HG03064 (cell line): ENCODE measurements at regions not wholly inside any gene's neighbourhood (a gene's known extent, or its start where the extent isn't known, plus 50 kb on each side); places are given as distances from the start of the nearest gene placed in this dataset.
"Not testable (repeated sequence)": the region's sequence is repeated elsewhere in the genome, so short reads cannot be mapped to it uniquely, and the experiment has no call there.

Experiments used
- ATAC-seq: cut with Tn5 transposase; IDR thresholded peaks from one replicate; pipeline ENCODE4 v1.9.1; 2021; ENCODE audit warnings: low read depth; ENCODE audit not compliant: unreplicated experiment

- ATAC-seq: no peak
Observed at GRCh38 chr11:112532506-112532905, 271.8 kb upstream of the PLET1 start.

GRCh38 chr11:112533682-112534081, 273.0 kb upstream of the PLET1 start:
- ATAC-seq: no peak

GRCh38 chr11:112534208-112534607, 273.5 kb upstream of the PLET1 start:
- ATAC-seq: no peak

GRCh38 chr11:112537026-112537425, 276.4 kb upstream of the PLET1 start:
- no peak for ATAC-seq

- ATAC-seq: no peak
Observed at GRCh38 chr11:112537846-112538330, 277.2 kb upstream of the PLET1 start.

GRCh38 chr11:112538534-112539280, 278.0 kb upstream of the PLET1 start:
- ATAC-seq: no peak

GRCh38 chr11:112539281-112539555, 278.6 kb upstream of the PLET1 start:
- ATAC-seq: not testable (repeated sequence)

GRCh38 chr11:112539741-112540140, 279.1 kb upstream of the PLET1 start:
- ATAC-seq: no peak

GRCh38 chr11:112540261-112540660, 279.6 kb upstream of the PLET1 start:
- ATAC-seq: no peak

GRCh38 chr11:112541140-112542046, 280.7 kb upstream of the PLET1 start:
- no peak for ATAC-seq

GRCh38 chr11:112542479-112542878, 281.8 kb upstream of the PLET1 start:
- ATAC-seq: no peak

- ATAC-seq: no peak
Observed at GRCh38 chr11:112543390-112543789, 282.7 kb upstream of the PLET1 start.

GRCh38 chr11:112548641-112549040, 288.0 kb upstream of the PLET1 start:
- no peak for ATAC-seq

- no peak for ATAC-seq
Observed at GRCh38 chr11:112553205-112553731, 292.6 kb upstream of the PLET1 start.

- no peak for ATAC-seq
Observed at GRCh38 chr11:112554586-112554985, 293.9 kb upstream of the PLET1 start.

GRCh38 chr11:112555491-112556364, 295.1 kb upstream of the PLET1 start:
- ATAC-seq: no peak

GRCh38 chr11:112558691-112559090, 298.0 kb upstream of the PLET1 start:
- no peak for ATAC-seq

- ATAC-seq: no peak
Observed at GRCh38 chr11:112563808-112564207, 303.1 kb upstream of the PLET1 start.

GRCh38 chr11:112564228-112564955, 303.7 kb upstream of the PLET1 start:
- no peak for ATAC-seq

- no peak for ATAC-seq
Observed at GRCh38 chr11:112565551-112565950, 304.9 kb upstream of the PLET1 start.
